ENCODE measurements at regions not wholly inside any gene's neighbourhood (a gene's known extent, or its start where the extent isn't known, plus 50 kb on each side); places are given as distances from the start of the nearest gene placed in this dataset.
A peak's percentile ranks its signal among the peaks of the same experiment; 100 is the strongest.

DNA sequence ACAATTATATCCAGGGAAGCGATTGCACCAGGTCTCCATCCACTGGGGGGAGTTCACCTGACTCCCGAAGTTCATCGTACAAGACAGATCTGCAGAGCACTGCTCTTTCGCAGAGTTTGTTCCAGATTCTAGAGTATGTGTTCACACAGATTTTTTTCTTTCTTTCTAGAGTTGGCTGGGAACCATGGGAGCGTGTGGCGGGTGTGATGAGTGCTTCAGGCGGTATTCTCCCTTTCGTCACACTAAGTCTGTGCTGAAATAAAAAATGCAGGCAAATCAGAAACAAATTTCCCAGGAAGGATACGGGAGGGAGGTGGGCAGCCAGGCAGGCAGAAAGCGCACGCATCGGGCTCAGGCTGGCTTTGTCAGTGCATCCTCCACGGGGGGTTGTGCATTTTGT lies 129.8 kb upstream of the SOX11 start:
- no peak for FAIRE-seq
- Histone ChIP-seq H3K36me3 (ENCODE audit: control insufficient read depth, insufficient read depth, low read length) (no peaks in the 10 kb centered on the region), H3K27me3 (ENCODE audit: control insufficient read depth, insufficient read depth, low read length) (no peaks in the 10 kb centered on the region), H3K4me3 (ENCODE audit: low read depth, low read length) (no peak overlapping the region)
- DNase-seq (ENCODE audit: low read depth), result no peak
- TF ChIP-seq, protein P1, sequence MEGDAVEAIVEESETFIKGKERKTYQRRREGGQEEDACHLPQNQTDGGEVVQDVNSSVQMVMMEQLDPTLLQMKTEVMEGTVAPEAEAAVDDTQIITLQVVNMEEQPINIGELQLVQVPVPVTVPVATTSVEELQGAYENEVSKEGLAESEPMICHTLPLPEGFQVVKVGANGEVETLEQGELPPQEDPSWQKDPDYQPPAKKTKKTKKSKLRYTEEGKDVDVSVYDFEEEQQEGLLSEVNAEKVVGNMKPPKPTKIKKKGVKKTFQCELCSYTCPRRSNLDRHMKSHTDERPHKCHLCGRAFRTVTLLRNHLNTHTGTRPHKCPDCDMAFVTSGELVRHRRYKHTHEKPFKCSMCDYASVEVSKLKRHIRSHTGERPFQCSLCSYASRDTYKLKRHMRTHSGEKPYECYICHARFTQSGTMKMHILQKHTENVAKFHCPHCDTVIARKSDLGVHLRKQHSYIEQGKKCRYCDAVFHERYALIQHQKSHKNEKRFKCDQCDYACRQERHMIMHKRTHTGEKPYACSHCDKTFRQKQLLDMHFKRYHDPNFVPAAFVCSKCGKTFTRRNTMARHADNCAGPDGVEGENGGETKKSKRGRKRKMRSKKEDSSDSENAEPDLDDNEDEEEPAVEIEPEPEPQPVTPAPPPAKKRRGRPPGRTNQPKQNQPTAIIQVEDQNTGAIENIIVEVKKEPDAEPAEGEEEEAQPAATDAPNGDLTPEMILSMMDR (IDR thresholded peaks at IDR 0.05; ENCODE audit: insufficient read depth, low read length, severe bottlenecking), result no peak

DNA sequence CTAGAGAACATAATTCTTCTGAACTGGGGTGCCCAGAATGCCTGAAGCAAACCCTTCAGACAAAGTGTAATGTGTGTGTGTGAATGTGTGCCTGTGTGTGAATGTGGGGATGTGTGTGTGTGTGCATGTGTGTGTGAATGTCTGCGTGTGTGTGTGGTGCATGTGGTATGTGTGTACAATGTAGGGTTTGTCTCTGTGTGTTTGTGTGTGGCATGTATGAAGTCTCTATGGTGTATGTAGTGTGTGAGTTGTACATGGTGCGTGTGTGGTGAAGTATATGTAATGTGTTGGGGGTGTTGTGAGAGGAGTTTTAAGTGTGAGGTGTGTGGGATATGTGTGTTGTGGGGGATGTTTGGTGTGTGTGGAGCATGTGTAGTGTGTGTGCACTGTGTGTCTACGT lies 129.3 kb upstream of the SOX11 start:
- TF ChIP-seq, protein P1 (IDR thresholded peaks at IDR 0.05; ENCODE audit: insufficient read depth, low read length, severe bottlenecking), result no peak
- Histone ChIP-seq H3K4me3 (ENCODE audit: low read depth, low read length) (no peak overlapping the region), H3K27me3 (ENCODE audit: control insufficient read depth, insufficient read depth, low read length) (no peaks in the 10 kb centered on the region), H3K36me3 (ENCODE audit: control insufficient read depth, insufficient read depth, low read length) (no peaks in the 10 kb centered on the region)
- peak; percentile 81 for FAIRE-seq
- DNase-seq (ENCODE audit: low read depth), result no peak

DNA sequence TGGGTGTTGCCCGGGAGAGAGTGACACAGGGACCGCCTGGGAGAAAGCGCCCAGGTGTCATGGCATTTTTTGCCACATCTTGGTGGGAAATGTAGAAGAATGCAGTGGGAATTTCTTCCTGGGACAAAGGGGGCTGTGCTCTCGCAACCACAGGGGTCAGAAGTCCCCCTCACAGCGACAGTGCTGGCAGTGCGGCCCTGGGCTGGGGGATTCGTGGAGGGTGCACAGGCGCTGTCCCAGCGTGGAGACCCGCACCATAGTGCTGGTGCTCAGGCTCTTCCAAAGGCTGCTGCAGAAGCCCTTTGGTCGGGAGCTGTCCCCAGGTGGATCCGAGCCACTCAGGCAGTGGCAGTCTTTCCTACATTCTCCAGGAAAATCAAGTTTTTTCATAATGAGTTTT lies 128.8 kb upstream of the SOX11 start:
- TF ChIP-seq, protein P1 (IDR thresholded peaks at IDR 0.05; ENCODE audit: insufficient read depth, low read length, severe bottlenecking), result no peak
- no peak overlapping the region for H3K4me3 ChIP-seq (ENCODE audit: low read depth, low read length)
- no peak for FAIRE-seq

DNA sequence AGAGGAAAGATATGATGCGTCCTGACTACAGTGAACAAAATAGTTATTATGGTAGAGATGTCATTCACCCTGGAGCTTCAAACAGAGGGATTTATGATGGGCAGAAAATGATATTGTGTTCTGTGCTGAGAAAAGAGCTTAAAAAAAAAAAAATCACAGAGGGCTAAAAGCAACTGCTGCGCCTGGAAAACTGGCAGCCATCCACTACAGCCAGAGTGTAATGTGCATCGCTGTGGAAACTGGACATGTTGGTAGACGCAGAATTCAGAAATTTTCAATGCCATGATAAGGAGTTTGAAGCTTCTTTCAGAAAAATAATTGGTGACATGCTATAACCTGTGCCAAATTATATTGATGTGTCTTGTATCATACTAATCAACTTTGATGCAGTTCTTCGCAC lies 122.9 kb upstream of the SOX11 start:
- H3K36me3 ChIP-seq (ENCODE audit: control insufficient read depth, insufficient read depth, low read length), result no peaks in the 10 kb centered on the region
- TF ChIP-seq, protein P1 (IDR thresholded peaks at IDR 0.05; ENCODE audit: insufficient read depth, low read length, severe bottlenecking), result no peak
- no peak overlapping the region for H3K4me3 ChIP-seq (ENCODE audit: low read depth, low read length)
- FAIRE-seq, result no peak
- no peak for DNase-seq (ENCODE audit: low read depth)
- no peaks in the 10 kb centered on the region for H3K27me3 ChIP-seq (ENCODE audit: control insufficient read depth, insufficient read depth, low read length)

More for the DNA sequence above, 128.8 kb upstream of the SOX11 start:
- H3K27me3 ChIP-seq (ENCODE audit: control insufficient read depth, insufficient read depth, low read length), result no peaks in the 10 kb centered on the region
- no peak for DNase-seq (ENCODE audit: low read depth)
- no peaks in the 10 kb centered on the region for H3K36me3 ChIP-seq (ENCODE audit: control insufficient read depth, insufficient read depth, low read length)

DNA sequence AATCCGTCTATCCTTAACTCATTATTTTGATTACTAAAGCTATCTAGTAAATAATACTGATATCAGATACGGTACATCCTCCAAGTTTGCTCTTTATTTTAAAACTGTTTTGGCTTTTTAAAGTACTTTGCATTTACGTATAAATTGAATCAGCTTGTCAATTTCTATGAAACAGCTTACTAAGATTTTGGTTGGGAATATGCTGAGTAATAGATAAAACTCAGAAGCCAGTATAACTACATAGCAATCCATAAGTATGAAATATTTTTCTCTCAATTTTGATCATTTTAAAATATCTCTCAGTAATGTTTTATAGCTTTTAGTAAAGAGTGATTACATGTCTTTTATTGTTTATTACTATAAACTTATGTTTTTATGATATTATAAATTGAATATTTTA lies 116.2 kb upstream of the SOX11 start:
- DNase-seq (ENCODE audit: low read depth) (no peak), FAIRE-seq (no peak)
- H3K36me3 ChIP-seq (ENCODE audit: control insufficient read depth, insufficient read depth, low read length), result no peaks in the 10 kb centered on the region
- no peak overlapping the region for H3K4me3 ChIP-seq (ENCODE audit: low read depth, low read length)
- TF ChIP-seq, protein P1 (IDR thresholded peaks at IDR 0.05; ENCODE audit: insufficient read depth, low read length, severe bottlenecking), result no peak
- no peaks in the 10 kb centered on the region for H3K27me3 ChIP-seq (ENCODE audit: control insufficient read depth, insufficient read depth, low read length)

GRCh38 chr2:5587766-5588165 lies 104.4 kb upstream of the SOX11 start:
- no peak for FAIRE-seq
- Histone ChIP-seq H3K36me3 (ENCODE audit: control insufficient read depth, insufficient read depth, low read length) (no peaks in the 10 kb centered on the region), H3K4me3 (ENCODE audit: low read depth, low read length) (no peak overlapping the region), H3K27me3 (ENCODE audit: control insufficient read depth, insufficient read depth, low read length) (no peaks in the 10 kb centered on the region)
- no peak for DNase-seq (ENCODE audit: low read depth)
- TF ChIP-seq, protein P1 (IDR thresholded peaks at IDR 0.05; ENCODE audit: insufficient read depth, low read length, severe bottlenecking), result no peak
